ENCODE measurements at regions not wholly inside any gene's neighbourhood (a gene's known extent, or its start where the extent isn't known, plus 50 kb on each side); places are given as distances from the start of the nearest gene placed in this dataset.
A peak's percentile ranks its signal among the peaks of the same experiment; 100 is the strongest.

GRCh38 chr5:76016258-76016657 lies 66.9 kb upstream of the SV2C start:
- peak; percentile 4 for DNase-seq (ENCODE audit: low spot score)
- no TSS peak for BruUV-seq (replicated peaks)
- CTCF ChIA-PET, result no interaction called here

DNA sequence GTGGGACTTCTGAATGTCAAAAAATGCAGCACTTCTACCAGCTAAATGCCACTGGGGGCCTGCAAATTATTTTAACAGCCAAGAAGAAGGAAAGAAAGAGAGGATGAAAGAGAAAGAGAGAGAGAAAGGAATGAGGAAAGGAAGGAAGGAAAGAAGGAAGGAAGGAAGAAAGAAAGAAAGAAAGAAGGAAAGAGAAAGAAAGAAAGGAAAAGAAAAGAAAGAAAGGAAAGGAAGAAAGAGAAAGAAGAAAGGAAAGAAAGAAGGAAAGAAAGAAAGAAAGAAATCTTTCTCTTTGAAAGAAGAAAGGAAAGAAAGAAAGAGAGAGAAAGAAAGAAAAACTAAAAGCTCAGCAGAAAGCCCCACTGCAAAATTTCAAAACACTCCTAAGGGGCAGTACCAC lies 69.2 kb upstream of the SV2C start:
- Histone ChIP-seq H3K4me3 (ENCODE audit: low read depth, low read length, poor library complexity, severe bottlenecking) (no peak overlapping the region), H3K27me3 (replicated peaks; ENCODE audit: insufficient read depth, low read depth, low read length, poor library complexity) (peaks cover 14% of the 10 kb centered on the region), H3K27ac (ENCODE audit: low read depth, low read length, poor library complexity, severe bottlenecking) (no peak overlapping the region), H3K9me3 (ENCODE audit: low read depth, low read length, poor library complexity, severe bottlenecking) (no peaks in the 10 kb centered on the region), H3K36me3 (ENCODE audit: insufficient read depth, low read length, poor library complexity, severe bottlenecking) (no peaks in the 10 kb centered on the region), H3K4me1 (ENCODE audit: insufficient read depth, low read length, poor library complexity, severe bottlenecking) (no peaks in the 10 kb centered on the region)
- no peak for TF ChIP-seq EZH2 (IDR thresholded peaks at IDR 0.05; ENCODE audit: borderline replicate concordance, low read depth, low read length, poor library complexity, severe bottlenecking)
- TF ChIP-seq, protein P1, sequence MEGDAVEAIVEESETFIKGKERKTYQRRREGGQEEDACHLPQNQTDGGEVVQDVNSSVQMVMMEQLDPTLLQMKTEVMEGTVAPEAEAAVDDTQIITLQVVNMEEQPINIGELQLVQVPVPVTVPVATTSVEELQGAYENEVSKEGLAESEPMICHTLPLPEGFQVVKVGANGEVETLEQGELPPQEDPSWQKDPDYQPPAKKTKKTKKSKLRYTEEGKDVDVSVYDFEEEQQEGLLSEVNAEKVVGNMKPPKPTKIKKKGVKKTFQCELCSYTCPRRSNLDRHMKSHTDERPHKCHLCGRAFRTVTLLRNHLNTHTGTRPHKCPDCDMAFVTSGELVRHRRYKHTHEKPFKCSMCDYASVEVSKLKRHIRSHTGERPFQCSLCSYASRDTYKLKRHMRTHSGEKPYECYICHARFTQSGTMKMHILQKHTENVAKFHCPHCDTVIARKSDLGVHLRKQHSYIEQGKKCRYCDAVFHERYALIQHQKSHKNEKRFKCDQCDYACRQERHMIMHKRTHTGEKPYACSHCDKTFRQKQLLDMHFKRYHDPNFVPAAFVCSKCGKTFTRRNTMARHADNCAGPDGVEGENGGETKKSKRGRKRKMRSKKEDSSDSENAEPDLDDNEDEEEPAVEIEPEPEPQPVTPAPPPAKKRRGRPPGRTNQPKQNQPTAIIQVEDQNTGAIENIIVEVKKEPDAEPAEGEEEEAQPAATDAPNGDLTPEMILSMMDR (conservative IDR thresholded peaks at IDR 0.05; ENCODE audit: low read depth, low read length), result no peak
- no TSS peak for BruUV-seq (replicated peaks)
- DNase-seq (ENCODE audit: low spot score), result no peak
- ChIA-PET POLR2A (ENCODE audit: low non-redundant PET) (no interaction called here), CTCF (no interaction called here)
- intact Hi-C loops (cut with micrococcal nuclease; ENCODE audit: unreplicated experiment), result no loop called here

More at GRCh38 chr5:76016258-76016657, 66.9 kb upstream of the SV2C start:
- TF ChIP-seq, protein P1 (conservative IDR thresholded peaks at IDR 0.05; ENCODE audit: low read depth, low read length), result peak; percentile 32; the same call in 1 of the 2 replicates
- no peak for TF ChIP-seq EZH2 (IDR thresholded peaks at IDR 0.05; ENCODE audit: borderline replicate concordance, low read depth, low read length, poor library complexity, severe bottlenecking)
- no peak overlapping the region for H3K27ac ChIP-seq (ENCODE audit: low read depth, low read length, poor library complexity, severe bottlenecking)
- no peaks in the 10 kb centered on the region for H3K4me1 ChIP-seq (ENCODE audit: insufficient read depth, low read length, poor library complexity, severe bottlenecking)
- intact Hi-C loops (cut with micrococcal nuclease; ENCODE audit: unreplicated experiment), result no loop called here
- H3K4me3 ChIP-seq (ENCODE audit: low read depth, low read length, poor library complexity, severe bottlenecking), result no peak overlapping the region
- no peaks in the 10 kb centered on the region for H3K36me3 ChIP-seq (ENCODE audit: insufficient read depth, low read length, poor library complexity, severe bottlenecking)
- POLR2A ChIA-PET (ENCODE audit: low non-redundant PET), result no interaction called here
- no peaks in the 10 kb centered on the region for H3K9me3 ChIP-seq (ENCODE audit: low read depth, low read length, poor library complexity, severe bottlenecking)
- H3K27me3 ChIP-seq (replicated peaks; ENCODE audit: insufficient read depth, low read depth, low read length, poor library complexity), result peaks cover 19% of the 10 kb centered on the region

GRCh38 chr5:76007904-76008303 lies 75.3 kb upstream of the SV2C start:
- CTCF ChIA-PET, result no interaction called here
- intact Hi-C loops (cut with micrococcal nuclease; ENCODE audit: unreplicated experiment), result no loop called here
- POLR2A ChIA-PET (ENCODE audit: low non-redundant PET), result no interaction called here
- no TSS peak for BruUV-seq (replicated peaks)
- Histone ChIP-seq H3K4me1 (ENCODE audit: insufficient read depth, low read length, poor library complexity, severe bottlenecking) (no peaks in the 10 kb centered on the region), H3K4me3 (ENCODE audit: low read depth, low read length, poor library complexity, severe bottlenecking) (no peak overlapping the region), H3K36me3 (ENCODE audit: insufficient read depth, low read length, poor library complexity, severe bottlenecking) (no peaks in the 10 kb centered on the region), H3K27me3 (replicated peaks; ENCODE audit: insufficient read depth, low read depth, low read length, poor library complexity) (peaks cover 16% of the 10 kb centered on the region), H3K27ac (ENCODE audit: low read depth, low read length, poor library complexity, severe bottlenecking) (no peak overlapping the region), H3K9me3 (ENCODE audit: low read depth, low read length, poor library complexity, severe bottlenecking) (no peaks in the 10 kb centered on the region)
- peak; percentile 7 for DNase-seq (ENCODE audit: low spot score)
- TF ChIP-seq, protein P1 (conservative IDR thresholded peaks at IDR 0.05; ENCODE audit: low read depth, low read length), result no peak
- TF ChIP-seq EZH2 (IDR thresholded peaks at IDR 0.05; ENCODE audit: borderline replicate concordance, low read depth, low read length, poor library complexity, severe bottlenecking), result no peak
